ENCODE measurements at regions not wholly inside any gene's neighbourhood (a gene's known extent, or its start where the extent isn't known, plus 50 kb on each side); places are given as distances from the start of the nearest gene placed in this dataset.

DNA sequence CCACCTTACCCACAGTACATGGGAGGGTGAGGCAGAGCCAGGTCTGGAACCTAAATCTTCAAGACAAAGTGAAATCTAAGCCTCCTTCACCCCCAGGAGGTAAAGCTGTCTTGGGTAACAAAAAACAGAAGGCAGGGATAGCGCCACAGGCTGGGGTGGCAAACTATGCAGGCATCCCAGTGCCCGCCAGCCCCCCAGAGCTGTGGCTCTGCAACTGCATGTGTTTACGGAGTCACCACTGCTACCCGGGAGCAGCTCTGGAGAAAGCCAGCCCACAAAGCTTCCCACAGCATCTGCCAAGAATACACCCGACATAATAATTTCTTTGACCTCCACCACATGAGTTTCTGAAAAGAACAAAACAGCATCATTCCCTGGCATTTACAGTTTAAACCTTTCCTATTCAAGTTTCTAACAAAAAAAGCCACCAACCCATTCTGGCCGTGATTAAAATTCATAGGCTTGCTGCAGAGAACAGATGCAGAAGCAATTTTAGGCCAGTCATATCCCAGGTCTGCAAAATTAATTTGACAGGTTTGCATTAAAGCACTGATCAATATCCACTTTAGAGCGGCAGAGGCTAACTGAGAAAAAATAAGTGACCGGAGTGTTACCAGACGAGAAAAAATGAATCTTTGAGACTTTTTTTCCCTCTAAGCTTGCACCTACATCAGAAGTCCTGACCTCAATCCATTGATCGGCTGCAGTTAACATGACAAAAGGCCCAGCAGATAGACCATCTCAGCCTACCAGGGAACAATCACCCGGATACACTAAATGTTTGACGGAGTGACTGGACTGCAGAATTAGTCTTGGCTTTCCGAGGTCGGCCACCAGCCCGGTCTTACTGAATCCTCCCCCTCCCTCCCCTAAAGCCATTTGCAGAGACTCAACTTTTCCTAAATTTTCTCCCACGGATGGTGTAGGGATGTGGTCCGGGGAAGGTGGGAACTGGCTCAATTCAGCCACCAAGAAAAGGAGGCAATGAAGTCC lies 309.6 kb upstream of the SKOR2 start:
- POLR2A ChIA-PET, result no interaction called here
- DNase-seq, result no peak
- Mint-ChIP-seq H3K4me3 (no peak overlapping the region), H3K27me3 (peaks cover 13% of the 10 kb centered on the region), H3K36me3 (ENCODE audit: low read depth) (no peaks in the 10 kb centered on the region), H3K27ac (no peak overlapping the region), H3K4me1 (peaks cover 6% of the 10 kb centered on the region), H3K9me3 (no peaks in the 10 kb centered on the region)
- CTCF ChIA-PET, result no interaction called here

- Mint-ChIP-seq H3K9me3 (no peaks in the 10 kb centered on the region), H3K27ac (no peak overlapping the region), H3K4me1 (peaks cover 6% of the 10 kb centered on the region), H3K4me3 (no peak overlapping the region), H3K27me3 (peaks cover 13% of the 10 kb centered on the region), H3K36me3 (ENCODE audit: low read depth) (no peaks in the 10 kb centered on the region)
- no peak for DNase-seq
- ChIA-PET POLR2A (no interaction called here), CTCF (no interaction called here)
These were observed 306.8 kb upstream of the SKOR2 start for GRCh38 chr18:47558110-47558750.

GRCh38 chr18:47557160-47557559 lies 305.7 kb upstream of the SKOR2 start:
- CTCF ChIA-PET, result no interaction called here
- peaks cover 14% of the 10 kb centered on the region for H3K27me3 Mint-ChIP-seq

DNA sequence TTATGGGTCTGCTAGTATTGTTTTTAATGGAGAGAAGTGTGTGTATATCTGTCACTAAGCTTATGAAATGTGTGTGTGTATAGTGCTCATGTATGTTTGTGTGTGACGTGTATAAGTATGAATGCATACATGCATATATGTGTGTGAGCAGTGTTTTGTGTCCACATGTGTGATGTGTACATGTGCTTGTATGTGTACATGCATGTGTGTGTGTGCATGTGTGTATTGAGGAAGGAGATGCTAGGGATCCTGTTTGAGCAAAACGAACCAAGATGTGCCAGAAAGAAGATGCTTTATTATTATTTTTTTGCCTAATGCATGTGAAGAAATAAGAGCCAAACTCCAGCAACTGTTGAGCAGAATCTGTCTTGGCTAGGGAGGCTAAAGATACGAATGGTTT lies 301.3 kb upstream of the SKOR2 start:
- POLR2A ChIA-PET, result no interaction called here
- peaks cover under 1% of the 10 kb centered on the region for H3K4me1 Mint-ChIP-seq

More at GRCh38 chr18:47557160-47557559, 305.7 kb upstream of the SKOR2 start:
- H3K27ac Mint-ChIP-seq, result no peak overlapping the region
- no peak for DNase-seq
- no peak overlapping the region for H3K4me3 Mint-ChIP-seq
- no peaks in the 10 kb centered on the region for H3K36me3 Mint-ChIP-seq (ENCODE audit: low read depth)
- POLR2A ChIA-PET, result no interaction called here
- no peaks in the 10 kb centered on the region for H3K9me3 Mint-ChIP-seq
- H3K4me1 Mint-ChIP-seq, result peaks cover 6% of the 10 kb centered on the region

GRCh38 chr18:47550611-47551010 lies 299.2 kb upstream of the SKOR2 start:
- Mint-ChIP-seq H3K4me3 (no peak overlapping the region), H3K27ac (no peak overlapping the region), H3K4me1 (no peaks in the 10 kb centered on the region), H3K9me3 (no peaks in the 10 kb centered on the region), H3K36me3 (ENCODE audit: low read depth) (no peaks in the 10 kb centered on the region), H3K27me3 (peaks cover 1% of the 10 kb centered on the region)
- DNase-seq, result no peak
- POLR2A ChIA-PET, result no interaction called here
- CTCF ChIA-PET, result no interaction called here

More for the DNA sequence above, 301.3 kb upstream of the SKOR2 start:
- CTCF ChIA-PET, result no interaction called here
- Mint-ChIP-seq H3K36me3 (ENCODE audit: low read depth) (no peaks in the 10 kb centered on the region), H3K27ac (no peak overlapping the region), H3K27me3 (peaks cover 1% of the 10 kb centered on the region), H3K4me3 (no peak overlapping the region), H3K9me3 (no peaks in the 10 kb centered on the region)
- DNase-seq, result no peak

DNA sequence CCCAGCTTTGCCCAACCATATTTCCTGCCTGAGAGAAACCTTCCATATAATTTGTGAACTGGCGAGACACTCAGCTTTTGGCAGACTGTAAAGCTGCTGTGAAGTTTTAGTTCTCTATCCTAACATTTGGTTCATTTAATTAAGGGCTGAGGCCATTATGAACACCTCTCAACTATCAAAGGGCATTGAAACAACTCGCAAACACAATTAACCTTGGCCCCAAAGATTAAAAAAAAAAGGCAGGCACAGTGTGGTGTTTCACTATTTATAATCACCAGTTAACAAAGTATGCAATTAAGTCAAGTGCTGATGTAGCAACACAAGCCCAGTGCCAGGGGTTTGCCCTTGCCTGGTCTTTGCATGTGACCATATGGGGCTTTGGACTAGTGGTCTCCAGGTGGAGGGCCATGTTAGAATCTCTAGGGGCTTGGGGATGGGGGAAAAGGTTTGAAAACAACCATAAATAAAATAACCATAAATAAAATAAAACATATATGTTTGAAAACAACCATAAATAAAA lies 297.6 kb upstream of the SKOR2 start:
- Mint-ChIP-seq H3K4me3 (no peak overlapping the region), H3K36me3 (ENCODE audit: low read depth) (no peaks in the 10 kb centered on the region), H3K27me3 (peaks cover 1% of the 10 kb centered on the region), H3K9me3 (no peaks in the 10 kb centered on the region), H3K4me1 (no peaks in the 10 kb centered on the region), H3K27ac (no peak overlapping the region)
- ChIA-PET CTCF (no interaction called here), POLR2A (no interaction called here)
- no peak for DNase-seq

DNA sequence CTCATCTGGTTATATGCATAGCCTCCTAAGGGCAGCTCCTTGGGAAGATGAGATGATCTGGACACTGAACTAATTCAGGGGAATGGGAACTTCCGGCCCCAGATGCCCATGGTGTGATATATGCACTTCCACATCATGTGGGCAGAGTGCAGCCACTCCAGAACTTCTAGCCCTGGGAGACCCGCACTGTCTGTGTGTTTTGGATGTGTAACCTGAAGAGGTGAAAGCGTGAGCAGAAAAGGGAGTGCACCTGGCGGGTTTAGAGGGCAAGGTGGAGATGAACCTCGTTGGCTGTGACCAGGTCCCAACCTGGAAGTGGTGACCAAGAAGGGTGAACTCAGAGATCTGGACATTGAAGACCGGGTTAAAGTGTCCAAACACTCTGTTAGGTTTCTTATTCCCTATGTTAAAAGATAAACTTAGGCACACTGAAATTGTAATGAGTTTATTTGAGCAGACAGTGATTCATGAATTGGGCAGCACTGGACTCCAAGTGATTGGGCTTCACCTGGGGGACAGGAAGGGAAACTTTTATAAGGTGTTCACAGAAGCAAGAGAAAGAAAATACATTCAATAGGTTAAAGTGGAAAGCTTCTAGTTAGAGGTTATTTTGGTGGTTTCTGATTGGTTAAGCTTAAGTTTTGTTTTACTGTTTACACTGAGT lies 296.2 kb upstream of the SKOR2 start:
- no peaks in the 10 kb centered on the region for H3K36me3 Mint-ChIP-seq (ENCODE audit: low read depth)
- no peaks in the 10 kb centered on the region for H3K4me1 Mint-ChIP-seq
- no peak overlapping the region for H3K27ac Mint-ChIP-seq
- H3K4me3 Mint-ChIP-seq, result no peak overlapping the region
- POLR2A ChIA-PET, result no interaction called here
- CTCF ChIA-PET, result no interaction called here
- no peaks in the 10 kb centered on the region for H3K9me3 Mint-ChIP-seq
- H3K27me3 Mint-ChIP-seq, result peaks cover 1% of the 10 kb centered on the region
- no peak for DNase-seq

DNA sequence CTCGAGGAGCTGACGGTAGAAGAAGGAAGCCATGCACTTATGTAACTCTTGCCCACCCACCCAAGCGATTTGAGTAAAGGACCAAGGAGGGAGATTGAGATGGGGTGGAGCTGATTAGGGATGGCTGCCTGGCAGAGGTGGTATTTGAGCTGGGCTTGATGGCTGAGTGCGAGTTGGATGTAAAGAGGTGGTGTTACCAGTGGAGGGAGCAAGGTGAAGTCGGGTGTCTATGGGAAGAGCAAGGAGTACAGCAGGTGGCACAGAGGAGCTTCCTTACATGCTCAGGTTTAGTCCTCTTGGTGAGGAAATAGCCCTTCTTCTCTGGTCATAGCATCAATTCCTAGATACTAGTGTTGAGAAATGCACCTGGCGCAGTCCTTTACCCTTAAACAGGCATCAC lies 294.2 kb upstream of the SKOR2 start:
- Mint-ChIP-seq H3K36me3 (ENCODE audit: low read depth) (no peaks in the 10 kb centered on the region), H3K4me1 (no peaks in the 10 kb centered on the region), H3K9me3 (no peaks in the 10 kb centered on the region), H3K27ac (no peak overlapping the region), H3K4me3 (no peak overlapping the region), H3K27me3 (peaks cover 3% of the 10 kb centered on the region)
- CTCF ChIA-PET, result interaction anchor here (1.0 kb wide), 1 partner anchor 203 kb away, joined by 4 read pairs; no protein-coding TSS in a partner anchor
- POLR2A ChIA-PET, result no interaction called here
- DNase-seq, result no peak

DNA sequence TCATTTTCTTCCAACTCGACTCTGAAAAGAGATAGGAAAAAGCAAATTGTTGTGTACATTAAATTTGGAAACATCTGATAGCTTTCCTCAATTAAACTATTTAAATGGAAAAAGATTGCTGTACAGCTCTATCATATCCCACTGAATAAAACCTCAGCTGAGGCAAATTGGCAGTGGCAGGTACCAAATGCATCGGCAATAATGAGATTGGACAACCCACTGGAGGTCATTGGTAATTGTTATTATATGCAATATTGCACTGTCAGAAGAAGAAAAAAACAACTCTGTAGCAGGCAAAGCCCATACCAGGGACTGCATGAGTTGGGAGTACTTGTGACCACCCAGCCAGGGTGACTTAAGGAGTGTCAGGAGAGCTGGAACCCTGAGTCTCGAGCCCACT lies 291.6 kb upstream of the SKOR2 start:
- ChIA-PET CTCF (no interaction called here), POLR2A (no interaction called here)
- no peak for DNase-seq
- no peak overlapping the region for H3K27ac Mint-ChIP-seq
- H3K27me3 Mint-ChIP-seq, result peaks cover 3% of the 10 kb centered on the region
- H3K4me1 Mint-ChIP-seq, result no peaks in the 10 kb centered on the region
- H3K4me3 Mint-ChIP-seq, result no peak overlapping the region
- no peaks in the 10 kb centered on the region for H3K9me3 Mint-ChIP-seq
- no peaks in the 10 kb centered on the region for H3K36me3 Mint-ChIP-seq (ENCODE audit: low read depth)

DNA sequence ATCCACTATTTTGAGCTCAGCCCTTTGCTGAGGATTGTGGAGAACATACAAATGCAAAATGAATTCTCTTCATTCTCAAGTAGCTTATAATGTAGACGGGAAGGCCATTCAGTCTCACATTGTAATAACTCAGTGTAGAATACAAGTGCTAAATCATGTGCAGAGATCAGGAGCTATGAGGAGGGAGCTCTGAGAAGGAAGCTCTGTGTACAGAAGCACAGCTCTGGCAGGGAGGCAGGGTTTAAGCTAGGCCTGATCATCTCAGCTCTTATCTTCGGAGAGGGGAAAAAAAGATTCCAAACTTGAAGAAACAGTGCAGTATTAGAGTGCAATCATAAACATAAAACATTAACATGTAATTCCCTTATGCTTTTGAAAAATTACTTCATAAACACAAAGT lies 291.1 kb upstream of the SKOR2 start:
- H3K36me3 Mint-ChIP-seq (ENCODE audit: low read depth), result no peaks in the 10 kb centered on the region
- H3K4me1 Mint-ChIP-seq, result no peaks in the 10 kb centered on the region
- POLR2A ChIA-PET, result no interaction called here
- H3K4me3 Mint-ChIP-seq, result no peak overlapping the region
- peaks cover 3% of the 10 kb centered on the region for H3K27me3 Mint-ChIP-seq
- no peak for DNase-seq
- no peak overlapping the region for H3K27ac Mint-ChIP-seq
- CTCF ChIA-PET, result no interaction called here
- no peaks in the 10 kb centered on the region for H3K9me3 Mint-ChIP-seq

- no peak for DNase-seq
- Mint-ChIP-seq H3K4me1 (no peaks in the 10 kb centered on the region), H3K9me3 (no peaks in the 10 kb centered on the region), H3K27ac (no peak overlapping the region), H3K4me3 (no peak overlapping the region), H3K36me3 (ENCODE audit: low read depth) (no peaks in the 10 kb centered on the region), H3K27me3 (peaks cover 15% of the 10 kb centered on the region)
- POLR2A ChIA-PET, result no interaction called here
- CTCF ChIA-PET, result no interaction called here
These were observed 280.3 kb upstream of the SKOR2 start for GRCh38 chr18:47531717-47532116.

- ChIA-PET CTCF (no interaction called here), POLR2A (no interaction called here)
- Mint-ChIP-seq H3K36me3 (ENCODE audit: low read depth) (no peaks in the 10 kb centered on the region), H3K27me3 (peaks cover 15% of the 10 kb centered on the region), H3K4me1 (no peaks in the 10 kb centered on the region), H3K4me3 (no peak overlapping the region), H3K27ac (no peak overlapping the region), H3K9me3 (no peaks in the 10 kb centered on the region)
- DNase-seq, result no peak
These were observed 279.2 kb upstream of the SKOR2 start for GRCh38 chr18:47530695-47531094.

GRCh38 chr18:47528343-47528742 lies 276.9 kb upstream of the SKOR2 start:
- no peak for DNase-seq
- peaks cover 2% of the 10 kb centered on the region for H3K9me3 Mint-ChIP-seq
- H3K4me1 Mint-ChIP-seq, result no peaks in the 10 kb centered on the region
- CTCF ChIA-PET, result no interaction called here
- POLR2A ChIA-PET, result no interaction called here
- peaks cover 12% of the 10 kb centered on the region for H3K27me3 Mint-ChIP-seq
- H3K36me3 Mint-ChIP-seq (ENCODE audit: low read depth), result no peaks in the 10 kb centered on the region
- H3K4me3 Mint-ChIP-seq, result no peak overlapping the region
- no peak overlapping the region for H3K27ac Mint-ChIP-seq

Data from activated CD4-positive, alpha-beta memory T cell treated with anti-CD3 and anti-CD28 coated beads, Interleukin-2, amount 10 ng/mL, durations not matched to agents 7 days and 5 days (primary cell).